Erythroblast (primary cell): ENCODE measurements at regions not wholly inside any gene's neighbourhood (a gene's known extent, or its start where the extent isn't known, plus 50 kb on each side); places are given as distances from the start of the nearest gene placed in this dataset.

Source experiments
- GATA1 ChIP-seq: IDR thresholded peaks from 2 replicates; pipeline ENCODE4 v1.6.1; 2011; ENCODE audit warnings: low read depth, mild to moderate bottlenecking, control low read depth, low read length, moderate library complexity
- POLR2A ChIP-seq: IDR thresholded peaks from 2 replicates; pipeline ENCODE4 v1.6.1; 2011; ENCODE audit warnings: mild to moderate bottlenecking, low read length

- no peak for TF ChIP-seq POLR2A
- no peak for TF ChIP-seq GATA1
Observed at GRCh38 chr6:150491131-150491810, 108.4 kb upstream of the PLEKHG1 start.
